Fibroblast of peridontal ligament (primary cell): ENCODE measurements at regions not wholly inside any gene's neighbourhood (a gene's known extent, or its start where the extent isn't known, plus 50 kb on each side); places are given as distances from the start of the nearest gene placed in this dataset.

ENCODE experiments used
- DNase-seq: peaks from one replicate; pipeline ENCODE4 v3.0.0-alpha.2; 2010; ENCODE audit errors: extremely low read depth

GRCh38 chr20:4513720-4514119 lies 172.5 kb upstream of the PRNP start:
- DNase-seq, result peak; percentile 69

GRCh38 chr20:4512891-4513550 lies 173.2 kb upstream of the PRNP start:
- DNase-seq, result peak; percentile 80

- no peak for DNase-seq
Measured at GRCh38 chr20:4511776-4512175, 174.5 kb upstream of the PRNP start.

- no peak for DNase-seq
Measured at GRCh38 chr20:4509825-4510522, 176.3 kb upstream of the PRNP start.

GRCh38 chr20:4508773-4509172 lies 177.5 kb upstream of the PRNP start:
- DNase-seq, result no peak

GRCh38 chr20:4507288-4507719 lies 179.0 kb upstream of the PRNP start:
- DNase-seq, result peak; percentile 82

- DNase-seq, result no peak
Measured at GRCh38 chr20:4504814-4505213, 181.4 kb upstream of the PRNP start.

- no peak for DNase-seq
Measured at GRCh38 chr20:4502756-4503155, 183.5 kb upstream of the PRNP start.

GRCh38 chr20:4493386-4493785 lies 192.9 kb upstream of the PRNP start:
- DNase-seq, result no peak

- DNase-seq, result no peak
Measured at GRCh38 chr20:4491643-4492042, 194.6 kb upstream of the PRNP start.

GRCh38 chr20:4490606-4491280 lies 195.5 kb upstream of the PRNP start:
- peak; percentile 56 for DNase-seq

- DNase-seq, result no peak
Measured at GRCh38 chr20:4490045-4490444, 196.2 kb upstream of the PRNP start.

- DNase-seq, result peak; percentile 67
Measured at GRCh38 chr20:4488407-4489339, 197.6 kb upstream of the PRNP start.

- no peak for DNase-seq
Measured at GRCh38 chr20:4484379-4484997, 201.8 kb upstream of the PRNP start.

GRCh38 chr20:4483961-4484360 lies 202.3 kb upstream of the PRNP start:
- no peak for DNase-seq

- DNase-seq, result peak; percentile 60
Measured at GRCh38 chr20:4483486-4483885, 202.8 kb upstream of the PRNP start.

GRCh38 chr20:4480104-4480503 lies 206.2 kb upstream of the PRNP start:
- DNase-seq, result no peak

- DNase-seq, result peak; percentile 61
Measured at GRCh38 chr20:4476903-4477500, 209.3 kb upstream of the PRNP start.

GRCh38 chr20:4472906-4473305 lies 213.3 kb upstream of the PRNP start:
- peak; percentile 48 for DNase-seq

- DNase-seq, result peak; percentile 74
Measured at GRCh38 chr20:4471221-4471620, 215.0 kb upstream of the PRNP start.

GRCh38 chr20:4470375-4470774 lies 215.9 kb upstream of the PRNP start:
- DNase-seq, result peak; percentile 94
